ENCODE measurements at regions not wholly inside any gene's neighbourhood (a gene's known extent, or its start where the extent isn't known, plus 50 kb on each side); places are given as distances from the start of the nearest gene placed in this dataset.

- no peak for DNase-seq (ENCODE audit: low read depth, low spot score)
These were observed 119.6 kb upstream of the BLID start for GRCh38 chr11:122235615-122236014.

- DNase-seq (ENCODE audit: low read depth, low spot score): no peak
These were observed 118.8 kb upstream of the BLID start for GRCh38 chr11:122234780-122235179.

GRCh38 chr11:122234257-122234656, 118.2 kb upstream of the BLID start:
- DNase-seq (ENCODE audit: low read depth, low spot score): no peak

GRCh38 chr11:122232985-122233384, 117.0 kb upstream of the BLID start:
- no peak for DNase-seq (ENCODE audit: low read depth, low spot score)

GRCh38 chr11:122230385-122230755, 114.4 kb upstream of the BLID start:
- DNase-seq (ENCODE audit: low read depth, low spot score): no peak

- DNase-seq (ENCODE audit: low read depth, low spot score): no peak
These were observed 113.7 kb upstream of the BLID start for GRCh38 chr11:122229481-122230384.

- no peak for DNase-seq (ENCODE audit: low read depth, low spot score)
These were observed 113.1 kb upstream of the BLID start for GRCh38 chr11:122229078-122229477.

GRCh38 chr11:122226810-122227379, 110.9 kb upstream of the BLID start:
- DNase-seq (ENCODE audit: low read depth, low spot score): no peak

- DNase-seq (ENCODE audit: low read depth, low spot score): no peak
These were observed 108.9 kb upstream of the BLID start for GRCh38 chr11:122224867-122225266.

GRCh38 chr11:122220321-122220720, 104.3 kb upstream of the BLID start:
- DNase-seq (ENCODE audit: low read depth, low spot score): no peak

GRCh38 chr11:122219791-122220190, 103.8 kb upstream of the BLID start:
- no peak for DNase-seq (ENCODE audit: low read depth, low spot score)

GRCh38 chr11:122215244-122215992, 99.4 kb upstream of the BLID start:
- no peak for DNase-seq (ENCODE audit: low read depth, low spot score)

- DNase-seq (ENCODE audit: low read depth, low spot score): no peak
These were observed 98.6 kb upstream of the BLID start for GRCh38 chr11:122214567-122214966.

- DNase-seq (ENCODE audit: low read depth, low spot score): no peak
These were observed 98.1 kb upstream of the BLID start for GRCh38 chr11:122214080-122214479.

- DNase-seq (ENCODE audit: low read depth, low spot score): no peak
These were observed 97.2 kb upstream of the BLID start for GRCh38 chr11:122213171-122213570.

GRCh38 chr11:122210367-122210997, 94.5 kb upstream of the BLID start:
- DNase-seq (ENCODE audit: low read depth, low spot score): no peak

GRCh38 chr11:122209619-122210366, 93.8 kb upstream of the BLID start:
- peak; percentile 87 for DNase-seq (ENCODE audit: low read depth, low spot score)

GRCh38 chr11:122207921-122208764, 92.1 kb upstream of the BLID start:
- DNase-seq (ENCODE audit: low read depth, low spot score): no peak

- peak; percentile 90 for DNase-seq (ENCODE audit: low read depth, low spot score)
These were observed 91.5 kb upstream of the BLID start for GRCh38 chr11:122207505-122207904.

GRCh38 chr11:122205036-122205435, 89.0 kb upstream of the BLID start:
- DNase-seq (ENCODE audit: low read depth, low spot score): no peak

All from smooth muscle cell of the brain vasculature (primary cell).